HK-2 (cell line): ENCODE measurements at regions not wholly inside any gene's neighbourhood (a gene's known extent, or its start where the extent isn't known, plus 50 kb on each side); places are given as distances from the start of the nearest gene placed in this dataset.
"Not testable (repeated sequence)": the region's sequence is repeated elsewhere in the genome, so short reads cannot be mapped to it uniquely, and the experiment has no call there.

Experiments used
- DNase-seq: peaks from one replicate; pipeline ENCODE4 v3.0.0-alpha.2; 2018; ENCODE audit not compliant: unreplicated experiment

GRCh38 chr18:42544901-42545300, 570.6 kb downstream of the RIT2 start:
- no peak for DNase-seq

- no peak for DNase-seq
Observed at GRCh38 chr18:42545825-42546224, 569.7 kb downstream of the RIT2 start.

- no peak for DNase-seq
Observed at GRCh38 chr18:42548493-42548892, 567.0 kb downstream of the RIT2 start.

GRCh38 chr18:42549596-42549995, 565.9 kb downstream of the RIT2 start:
- DNase-seq: no peak

GRCh38 chr18:42552559-42552958, 562.9 kb downstream of the RIT2 start:
- not testable (repeated sequence) for DNase-seq

GRCh38 chr18:42559069-42559690, 556.3 kb downstream of the RIT2 start:
- no peak for DNase-seq

- no peak for DNase-seq
Observed at GRCh38 chr18:42561521-42561920, 554.0 kb downstream of the RIT2 start.

GRCh38 chr18:42563995-42564394, 551.5 kb downstream of the RIT2 start:
- no peak for DNase-seq

- DNase-seq: no peak
Observed at GRCh38 chr18:42564761-42565160, 550.7 kb downstream of the RIT2 start.

- no peak for DNase-seq
Observed at GRCh38 chr18:42568773-42569172, 546.7 kb downstream of the RIT2 start.

- DNase-seq: no peak
Observed at GRCh38 chr18:42574871-42575270, 540.6 kb downstream of the RIT2 start.

- DNase-seq: no peak
Observed at GRCh38 chr18:42576124-42576523, 539.4 kb downstream of the RIT2 start.

- no peak for DNase-seq
Observed at GRCh38 chr18:42578792-42579191, 536.7 kb downstream of the RIT2 start.

- DNase-seq: no peak
Observed at GRCh38 chr18:42582266-42582665, 533.2 kb downstream of the RIT2 start.

GRCh38 chr18:42583283-42583731, 532.2 kb downstream of the RIT2 start:
- DNase-seq: peak; percentile 2

GRCh38 chr18:42586601-42587000, 528.9 kb downstream of the RIT2 start:
- DNase-seq: no peak

GRCh38 chr18:42588786-42589185, 526.7 kb downstream of the RIT2 start:
- no peak for DNase-seq

- no peak for DNase-seq
Observed at GRCh38 chr18:42604820-42605219, 510.7 kb downstream of the RIT2 start.

- no peak for DNase-seq
Observed at GRCh38 chr18:42606886-42607495, 508.5 kb downstream of the RIT2 start.

- DNase-seq: no peak
Observed at GRCh38 chr18:42611134-42611533, 504.4 kb downstream of the RIT2 start.

GRCh38 chr18:42614619-42615293, 500.7 kb downstream of the RIT2 start:
- no peak for DNase-seq

- no peak for DNase-seq
Observed at GRCh38 chr18:42617221-42617620, 498.3 kb downstream of the RIT2 start.

- no peak for DNase-seq
Observed at GRCh38 chr18:42619771-42620170, 495.7 kb downstream of the RIT2 start.
